Activated CD8-positive, alpha-beta memory T cell treated with anti-CD3 and anti-CD28 coated beads, Interleukin-2, amount 10 ng/mL, durations not matched to agents 7 days and 5 days (primary cell): ENCODE measurements at regions not wholly inside any gene's neighbourhood (a gene's known extent, or its start where the extent isn't known, plus 50 kb on each side); places are given as distances from the start of the nearest gene placed in this dataset.

Experiments used
- ATAC-seq: fragments of 150-1000 bp; cut with Tn5 transposase; one replicate; pipeline ENCODE4 v1.10.0; 2021; ENCODE audit warnings: moderate library complexity
- CTCF ChIA-PET: fragments of 350-600 bp; sonication (Branson Sonifier 250); formaldehyde crosslinking; loops from one replicate; lab custom pipeline; 2021; ENCODE audit warnings: antibody characterized with exemption; lab: Charles Lee
- DNase-seq: peaks from one replicate; pipeline ENCODE4 v3.0.0-alpha.2; 2020
- H3K27ac Mint-ChIP-seq: one replicate; pipeline ENCODE4 v1.8.0; 2021; ENCODE audit warnings: mild to moderate bottlenecking, mixed read lengths
- H3K27me3 Mint-ChIP-seq: one replicate; pipeline ENCODE4 v1.8.0; 2021; ENCODE audit warnings: mixed read lengths
- H3K36me3 Mint-ChIP-seq: one replicate; pipeline ENCODE4 v1.8.0; 2021; ENCODE audit warnings: mild to moderate bottlenecking, mixed read lengths
- H3K4me1 Mint-ChIP-seq: one replicate; pipeline ENCODE4 v1.8.0; 2021; ENCODE audit warnings: mixed read lengths
- H3K4me3 Mint-ChIP-seq: one replicate; pipeline ENCODE4 v1.8.0; 2021; ENCODE audit warnings: mild to moderate bottlenecking, moderate library complexity, mixed read lengths
- H3K9me3 Mint-ChIP-seq: one replicate; pipeline ENCODE4 v1.8.0; 2022; ENCODE audit warnings: low read depth, mixed read lengths

DNA sequence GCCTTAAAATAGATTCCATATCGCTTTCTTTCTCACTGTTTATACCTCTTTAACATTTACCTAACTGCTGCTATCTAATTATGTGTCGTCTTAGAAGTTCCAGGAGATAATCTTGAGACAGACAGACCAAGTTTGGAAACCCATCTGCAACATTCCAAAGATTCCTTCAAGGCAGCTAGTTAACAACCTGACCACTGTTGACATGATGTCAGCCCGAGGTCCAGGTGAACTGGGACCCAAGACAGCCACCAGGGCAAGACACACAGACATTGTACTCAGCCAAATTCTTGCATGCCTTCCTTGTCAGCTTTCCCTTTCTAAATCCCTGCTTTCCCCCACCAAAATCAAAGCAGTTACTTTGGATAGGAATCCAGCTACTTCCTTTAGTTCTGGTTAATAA is 1476.5 kb upstream of the PRR20A start:
- Mint-ChIP-seq H3K36me3 (no peaks in the 10 kb centered on the region), H3K4me3 (no peak overlapping the region), H3K27ac (no peak overlapping the region), H3K9me3 (peaks cover 7% of the 10 kb centered on the region), H3K27me3 (no peaks in the 10 kb centered on the region), H3K4me1 (no peaks in the 10 kb centered on the region)
- DNase-seq (no peak), ATAC-seq (no peak)
- CTCF ChIA-PET: no interaction called here

DNA sequence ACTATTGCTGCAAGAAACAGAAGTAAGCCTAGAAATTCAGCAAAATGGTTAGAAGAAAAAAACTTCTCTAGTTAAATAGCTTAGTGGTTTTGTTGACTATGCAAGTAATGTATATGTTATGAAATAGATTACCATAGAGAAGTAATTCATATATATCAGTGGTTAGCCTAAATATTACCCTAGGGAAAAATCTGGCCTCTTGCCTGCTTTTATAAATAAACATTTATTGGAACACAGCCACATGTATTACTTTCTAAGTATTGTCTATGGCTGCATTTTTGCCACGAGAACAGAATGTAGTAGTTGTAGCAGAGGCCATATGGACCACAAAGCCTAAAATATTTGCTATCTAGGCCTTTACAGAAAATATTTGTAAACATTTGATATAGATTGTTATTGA is 1471.7 kb upstream of the PRR20A start:
- no peak overlapping the region for H3K27ac Mint-ChIP-seq
- ATAC-seq (no peak), DNase-seq (no peak)
- CTCF ChIA-PET: no interaction called here
- H3K4me1 Mint-ChIP-seq: no peaks in the 10 kb centered on the region
- no peak overlapping the region for H3K4me3 Mint-ChIP-seq
- H3K27me3 Mint-ChIP-seq: no peaks in the 10 kb centered on the region
- peaks cover 13% of the 10 kb centered on the region for H3K9me3 Mint-ChIP-seq
- no peaks in the 10 kb centered on the region for H3K36me3 Mint-ChIP-seq

DNA sequence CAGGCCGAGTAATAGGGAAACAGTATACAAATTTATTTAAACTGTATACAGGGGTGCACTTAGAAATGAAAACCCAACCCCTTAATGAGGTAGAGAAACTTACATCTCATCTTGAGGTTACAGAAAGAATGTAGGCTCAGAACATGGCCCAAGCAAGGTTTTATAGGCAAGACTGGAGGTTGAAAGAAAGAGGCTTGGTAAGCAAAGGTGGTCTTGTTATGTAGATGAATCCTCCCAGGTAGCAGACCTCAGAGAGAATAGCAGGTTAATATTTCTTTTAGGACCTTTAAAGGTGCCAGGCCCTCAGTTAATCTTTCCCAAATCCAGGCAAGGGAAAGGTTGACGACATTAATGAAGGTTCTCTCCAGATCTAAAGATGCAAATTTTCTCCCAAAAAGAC is 1466.8 kb upstream of the PRR20A start:
- Mint-ChIP-seq H3K36me3 (no peaks in the 10 kb centered on the region), H3K27ac (no peak overlapping the region), H3K9me3 (peaks cover 13% of the 10 kb centered on the region), H3K4me1 (no peaks in the 10 kb centered on the region), H3K4me3 (no peak overlapping the region), H3K27me3 (no peaks in the 10 kb centered on the region)
- DNase-seq (no peak), ATAC-seq (no peak)
- CTCF ChIA-PET: no interaction called here

DNA sequence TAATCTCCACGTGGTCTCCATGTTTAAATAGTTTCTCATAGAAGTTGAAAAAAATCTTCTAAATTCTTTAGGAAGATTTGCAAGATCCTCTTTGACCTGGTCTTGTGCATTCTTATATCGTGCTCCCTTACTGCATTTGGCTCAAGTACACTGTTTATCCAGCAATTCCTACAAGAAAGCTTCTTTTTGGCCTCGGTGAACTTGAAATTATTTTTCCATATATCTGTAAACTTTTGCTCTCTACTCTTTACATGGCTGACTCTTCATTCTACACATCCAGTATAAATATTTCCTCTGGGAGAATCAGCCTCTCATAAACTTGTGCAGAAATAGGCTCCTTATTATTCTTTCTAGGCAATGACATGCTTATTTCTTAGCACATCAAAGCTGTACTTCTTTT is 1457.9 kb upstream of the PRR20A start:
- Mint-ChIP-seq H3K36me3 (no peaks in the 10 kb centered on the region), H3K4me3 (no peak overlapping the region), H3K9me3 (peaks cover 12% of the 10 kb centered on the region), H3K27me3 (no peaks in the 10 kb centered on the region), H3K4me1 (no peaks in the 10 kb centered on the region), H3K27ac (no peak overlapping the region)
- DNase-seq (no peak), ATAC-seq (no peak)
- CTCF ChIA-PET: no interaction called here

DNA sequence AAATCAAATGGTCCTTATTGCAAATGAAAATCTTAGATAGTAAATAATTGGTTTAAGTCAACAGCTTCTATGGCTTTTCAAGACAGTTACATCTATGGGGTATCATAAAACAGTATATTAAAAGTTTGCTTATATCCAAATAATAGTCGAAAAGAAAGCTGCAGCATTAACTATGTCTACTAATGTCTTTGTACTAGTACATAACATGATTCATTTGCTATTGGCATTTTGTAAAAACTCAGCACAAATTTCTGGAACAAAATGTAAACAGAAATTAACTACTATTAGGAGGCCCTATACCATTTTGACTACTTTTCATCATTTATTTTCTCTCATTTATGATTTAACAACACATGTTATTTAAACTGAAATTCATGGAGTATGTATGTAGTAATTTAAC is 1435.2 kb upstream of the PRR20A start:
- Mint-ChIP-seq H3K27ac (no peak overlapping the region), H3K36me3 (no peaks in the 10 kb centered on the region), H3K4me3 (no peak overlapping the region), H3K9me3 (peaks cover 4% of the 10 kb centered on the region), H3K4me1 (no peaks in the 10 kb centered on the region), H3K27me3 (no peaks in the 10 kb centered on the region)
- DNase-seq: no peak
- CTCF ChIA-PET: no interaction called here
- ATAC-seq: no peak

DNA sequence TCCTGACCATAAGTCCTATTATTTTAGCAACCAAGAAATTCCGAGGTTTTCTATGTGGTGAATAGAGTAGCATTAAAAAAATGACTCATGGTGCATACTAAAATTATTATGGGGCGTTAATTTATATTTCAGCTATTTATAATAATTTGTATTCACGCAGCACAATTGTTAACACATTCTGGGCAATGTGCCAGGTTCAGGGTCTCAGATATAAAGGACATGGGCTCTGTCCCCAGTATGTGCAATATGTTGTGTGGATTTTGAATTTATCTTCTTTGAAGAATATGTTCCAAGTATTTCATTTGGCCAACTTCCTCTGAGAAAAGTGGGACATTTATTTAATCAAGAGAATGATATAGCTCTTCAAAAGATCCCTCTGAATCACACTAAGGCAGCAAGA is 1434.7 kb upstream of the PRR20A start:
- H3K4me1 Mint-ChIP-seq: no peaks in the 10 kb centered on the region

DNA sequence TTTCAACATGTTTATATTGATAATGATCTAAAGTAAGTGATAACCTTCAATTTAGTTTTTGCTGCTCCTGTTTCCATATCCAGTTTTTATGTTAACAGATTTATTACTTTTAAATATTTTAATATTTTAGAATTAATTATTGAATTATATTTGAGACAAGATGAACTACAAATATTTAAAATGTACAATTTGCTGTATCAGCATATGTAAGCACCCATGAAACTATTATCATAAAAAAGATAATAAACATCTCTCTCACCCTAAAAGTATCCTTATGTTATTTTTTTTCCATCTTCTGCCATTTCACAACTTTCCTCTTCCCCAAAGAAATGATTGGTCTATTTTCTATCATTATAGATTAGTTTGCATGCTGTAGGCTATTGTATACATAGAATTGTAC is 1426.6 kb upstream of the PRR20A start:
- CTCF ChIA-PET: no interaction called here
- Mint-ChIP-seq H3K4me1 (no peaks in the 10 kb centered on the region), H3K9me3 (peaks cover 2% of the 10 kb centered on the region), H3K27me3 (no peaks in the 10 kb centered on the region), H3K4me3 (no peak overlapping the region), H3K36me3 (no peaks in the 10 kb centered on the region), H3K27ac (no peak overlapping the region)
- no peak for ATAC-seq
- DNase-seq: no peak

More for the DNA sequence above, 1434.7 kb upstream of the PRR20A start:
- Mint-ChIP-seq H3K27ac (no peak overlapping the region), H3K9me3 (peaks cover 4% of the 10 kb centered on the region), H3K27me3 (no peaks in the 10 kb centered on the region), H3K4me3 (no peak overlapping the region), H3K36me3 (no peaks in the 10 kb centered on the region)
- CTCF ChIA-PET: no interaction called here
- ATAC-seq (no peak), DNase-seq (no peak)

DNA sequence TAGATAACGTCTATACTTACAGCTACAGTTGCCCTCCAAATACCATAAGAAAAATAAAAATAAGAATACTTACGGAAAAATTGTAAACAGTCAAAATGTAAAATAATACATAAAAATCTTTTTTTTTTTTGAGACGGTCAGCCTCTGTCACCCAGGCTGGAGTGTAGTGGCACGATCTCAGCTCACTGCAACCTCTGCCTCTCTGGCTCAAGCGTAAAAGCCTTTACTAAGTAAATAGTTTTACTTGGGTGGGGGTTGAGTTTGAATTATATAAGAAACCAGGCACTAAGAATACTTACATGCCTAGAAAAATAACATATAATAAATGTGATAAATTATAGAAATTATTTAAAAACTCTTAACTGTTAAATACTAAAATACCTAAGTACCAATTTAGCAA is 1413.0 kb upstream of the PRR20A start:
- DNase-seq (no peak), ATAC-seq (no peak)
- Mint-ChIP-seq H3K36me3 (no peaks in the 10 kb centered on the region), H3K27me3 (no peaks in the 10 kb centered on the region), H3K27ac (no peak overlapping the region), H3K4me3 (no peak overlapping the region), H3K4me1 (no peaks in the 10 kb centered on the region), H3K9me3 (no peaks in the 10 kb centered on the region)
- CTCF ChIA-PET: no interaction called here

DNA sequence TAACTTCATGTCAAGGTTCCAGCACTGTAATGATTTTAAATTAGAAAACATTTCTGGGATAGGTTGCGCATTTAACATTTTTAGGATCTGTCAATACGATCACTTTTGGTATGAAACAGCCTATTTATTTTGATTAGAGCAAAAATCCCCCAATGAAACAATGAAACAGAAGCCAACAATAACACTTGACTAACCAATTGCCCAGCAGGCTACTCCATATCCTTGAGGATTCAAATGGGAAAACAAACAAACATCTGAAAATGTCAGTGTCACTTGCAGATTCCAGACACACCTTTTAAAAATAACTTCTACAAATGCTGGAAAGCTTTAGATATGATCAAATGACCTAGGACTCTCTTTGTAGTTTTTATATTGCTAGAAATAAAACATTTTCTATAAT is 1412.5 kb upstream of the PRR20A start:
- ATAC-seq (no peak), DNase-seq (no peak)
- H3K27ac Mint-ChIP-seq: no peak overlapping the region
- H3K4me1 Mint-ChIP-seq: no peaks in the 10 kb centered on the region
- no peaks in the 10 kb centered on the region for H3K36me3 Mint-ChIP-seq
- CTCF ChIA-PET: no interaction called here
- no peak overlapping the region for H3K4me3 Mint-ChIP-seq
- no peaks in the 10 kb centered on the region for H3K27me3 Mint-ChIP-seq
- no peaks in the 10 kb centered on the region for H3K9me3 Mint-ChIP-seq

DNA sequence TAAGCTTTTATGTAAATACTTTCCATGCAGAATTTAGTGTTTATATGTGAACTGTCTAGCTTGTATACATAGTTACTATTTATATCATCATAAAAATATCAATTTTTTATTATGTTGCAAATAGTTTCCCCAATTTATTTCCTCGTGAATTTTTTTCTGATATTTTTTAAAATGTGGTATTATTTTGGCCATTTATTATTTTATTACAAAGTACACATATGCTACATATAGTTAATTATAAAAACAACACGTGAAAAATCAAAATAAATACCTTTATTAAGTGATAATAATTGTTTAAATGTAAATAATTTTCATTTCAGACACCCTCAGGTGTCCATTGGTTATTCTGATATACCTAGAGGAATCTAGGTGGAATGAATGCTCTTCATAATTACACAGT is 1394.9 kb upstream of the PRR20A start:
- no peak overlapping the region for H3K4me3 Mint-ChIP-seq
- H3K36me3 Mint-ChIP-seq: no peaks in the 10 kb centered on the region
- no peak overlapping the region for H3K27ac Mint-ChIP-seq
- CTCF ChIA-PET: no interaction called here
- H3K4me1 Mint-ChIP-seq: no peaks in the 10 kb centered on the region
- H3K9me3 Mint-ChIP-seq: peaks cover 2% of the 10 kb centered on the region
- DNase-seq: no peak
- no peaks in the 10 kb centered on the region for H3K27me3 Mint-ChIP-seq
- ATAC-seq: no peak

DNA sequence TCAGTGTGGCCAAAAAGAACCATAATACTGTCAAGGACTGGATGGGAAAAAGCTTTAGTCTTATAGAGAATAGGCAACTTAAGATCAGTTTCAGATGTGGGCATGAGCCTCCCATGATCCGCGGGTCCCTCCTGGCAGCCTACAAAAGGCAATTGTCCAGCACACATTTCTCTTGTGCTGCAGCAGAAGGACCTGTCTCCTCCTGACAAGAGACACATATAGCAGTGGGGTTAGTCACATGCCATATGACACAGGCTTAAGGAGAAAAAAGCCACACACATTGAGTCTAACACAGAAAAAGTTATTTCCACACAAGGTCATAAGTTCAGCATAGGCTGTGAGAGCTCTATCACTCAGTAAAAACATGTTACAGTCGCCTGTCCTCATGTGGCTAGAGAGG is 1378.7 kb upstream of the PRR20A start:
- H3K36me3 Mint-ChIP-seq: no peaks in the 10 kb centered on the region
- H3K27ac Mint-ChIP-seq: no peak overlapping the region
- no peaks in the 10 kb centered on the region for H3K4me1 Mint-ChIP-seq
- no peak overlapping the region for H3K4me3 Mint-ChIP-seq
- CTCF ChIA-PET: no interaction called here
- no peaks in the 10 kb centered on the region for H3K27me3 Mint-ChIP-seq
- DNase-seq: no peak
- H3K9me3 Mint-ChIP-seq: peaks cover 5% of the 10 kb centered on the region
- no peak for ATAC-seq

DNA sequence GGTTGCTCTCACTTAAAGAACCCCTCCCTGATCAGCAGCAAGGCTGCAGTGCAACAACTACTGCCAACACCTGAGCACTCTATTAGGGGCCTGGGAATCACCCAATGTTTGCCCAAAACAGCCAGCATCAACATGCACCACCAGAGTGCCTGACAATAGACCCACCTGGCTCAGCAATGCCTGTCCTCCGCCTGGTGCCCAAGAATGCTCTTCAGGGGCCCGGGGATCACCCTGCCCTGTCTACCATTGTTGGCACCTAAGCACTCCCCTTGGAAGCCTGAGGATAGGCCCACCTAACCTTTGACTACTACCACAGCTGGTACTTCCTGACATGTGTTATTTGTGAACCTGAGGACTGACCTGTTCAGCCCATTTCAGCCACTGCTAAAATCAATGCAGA is 1363.1 kb upstream of the PRR20A start:
- Mint-ChIP-seq H3K36me3 (no peaks in the 10 kb centered on the region), H3K9me3 (peaks cover 5% of the 10 kb centered on the region), H3K27me3 (no peaks in the 10 kb centered on the region), H3K27ac (no peak overlapping the region), H3K4me1 (no peaks in the 10 kb centered on the region), H3K4me3 (no peak overlapping the region)
- CTCF ChIA-PET: no interaction called here
- no peak for ATAC-seq
- DNase-seq: no peak

DNA sequence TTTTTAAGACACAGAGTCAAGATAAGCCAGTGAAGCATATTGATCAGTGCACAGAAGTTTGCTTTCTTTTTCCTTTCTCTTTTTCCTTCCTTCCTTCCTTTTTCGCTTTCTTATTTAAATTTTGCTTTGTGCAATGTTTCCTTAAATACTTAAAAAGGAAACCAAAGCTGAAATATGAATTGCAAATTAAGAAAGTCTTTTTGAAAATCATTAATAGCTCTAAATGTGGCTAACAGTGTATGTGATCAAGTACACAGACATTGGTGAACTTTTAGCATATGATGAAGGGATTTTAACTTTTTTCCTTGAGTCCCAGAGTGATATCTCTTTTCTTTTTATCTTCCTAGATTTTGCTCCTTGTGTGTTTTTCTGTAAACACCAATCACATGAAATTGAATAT is 1356.9 kb upstream of the PRR20A start:
- Mint-ChIP-seq H3K36me3 (no peaks in the 10 kb centered on the region), H3K27ac (no peak overlapping the region), H3K4me1 (no peaks in the 10 kb centered on the region), H3K9me3 (peaks cover 4% of the 10 kb centered on the region), H3K27me3 (no peaks in the 10 kb centered on the region), H3K4me3 (no peak overlapping the region)
- no peak for ATAC-seq
- CTCF ChIA-PET: no interaction called here
- no peak for DNase-seq

DNA sequence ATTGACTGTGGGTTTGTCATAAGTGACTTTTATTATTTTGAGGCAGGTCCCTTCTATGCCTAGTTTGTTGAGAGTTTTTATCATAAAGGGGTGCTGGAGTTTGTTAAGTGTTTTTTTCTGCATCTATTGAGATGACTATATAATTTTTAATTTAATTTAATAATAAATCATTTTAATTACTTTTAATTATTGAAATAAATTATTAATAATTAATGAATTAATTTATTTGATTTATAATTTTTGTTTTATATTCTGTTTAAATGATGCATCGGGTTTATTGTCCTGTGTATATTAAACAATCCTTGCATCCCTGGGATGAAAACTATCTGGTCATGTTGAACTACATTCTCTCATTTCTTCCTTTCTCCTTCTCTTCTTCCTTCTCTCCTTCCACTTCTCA is 1352.2 kb upstream of the PRR20A start:
- no peak for DNase-seq
- no peak overlapping the region for H3K4me3 Mint-ChIP-seq

DNA sequence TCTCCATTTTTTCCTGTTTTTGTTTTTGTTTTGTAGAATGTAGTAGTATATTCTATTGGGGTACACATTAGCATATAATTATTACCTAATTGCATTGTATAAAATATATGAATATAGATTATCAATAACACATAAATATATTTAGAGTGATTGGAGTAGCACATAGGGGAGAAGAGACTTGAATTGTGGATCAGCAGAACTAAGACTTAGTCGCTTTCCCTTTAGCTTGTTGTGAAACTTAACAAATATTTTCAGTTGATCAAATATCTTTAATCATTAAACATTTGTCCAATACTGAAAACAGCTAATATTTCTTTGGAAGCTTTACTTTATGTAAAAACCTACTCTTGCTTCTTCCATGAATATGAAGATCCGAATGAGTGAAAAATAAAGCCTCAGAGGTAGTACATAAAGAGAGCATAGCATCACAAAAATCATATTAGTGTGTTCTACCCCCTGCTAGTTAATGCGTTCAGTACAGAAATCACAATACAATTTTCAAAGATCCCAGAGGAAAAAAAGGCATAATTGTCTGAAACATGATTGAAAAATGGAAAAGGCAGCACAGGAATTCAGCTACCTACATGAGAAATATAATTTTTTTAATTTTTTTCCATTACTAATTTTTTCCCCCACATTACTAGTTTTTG is 1348.0 kb upstream of the PRR20A start:
- no peaks in the 10 kb centered on the region for H3K36me3 Mint-ChIP-seq
- ATAC-seq: no peak
- DNase-seq: no peak
- peaks cover 13% of the 10 kb centered on the region for H3K9me3 Mint-ChIP-seq
- H3K27ac Mint-ChIP-seq: no peak overlapping the region
- CTCF ChIA-PET: no interaction called here
- H3K4me3 Mint-ChIP-seq: no peak overlapping the region
- no peaks in the 10 kb centered on the region for H3K4me1 Mint-ChIP-seq
- no peaks in the 10 kb centered on the region for H3K27me3 Mint-ChIP-seq

More for the DNA sequence above, 1352.2 kb upstream of the PRR20A start:
- Mint-ChIP-seq H3K4me1 (no peaks in the 10 kb centered on the region), H3K9me3 (peaks cover 9% of the 10 kb centered on the region), H3K27me3 (no peaks in the 10 kb centered on the region), H3K36me3 (no peaks in the 10 kb centered on the region), H3K27ac (no peak overlapping the region)
- ATAC-seq: no peak
- CTCF ChIA-PET: no interaction called here
